AG09309 (cell line): ENCODE measurements at regions not wholly inside any gene's neighbourhood (a gene's known extent, or its start where the extent isn't known, plus 50 kb on each side); places are given as distances from the start of the nearest gene placed in this dataset.
"Not testable (repeated sequence)": the region's sequence is repeated elsewhere in the genome, so short reads cannot be mapped to it uniquely, and the experiment has no call there.

Source experiments
- DNase-seq: peaks from one replicate; pipeline ENCODE4 v3.0.0-alpha.2; 2010; ENCODE audit warnings: low read depth
- H3K4me3 ChIP-seq: 2 replicates; pipeline ENCODE4 v1.5.1; 2011; ENCODE audit warnings: mild to moderate bottlenecking, low read depth, low read length, moderate library complexity; ENCODE audit not compliant: control insufficient read depth
- TF ChIP-seq, protein P1 (sequence below): IDR thresholded peaks from 2 replicates; pipeline ENCODE4 v1.5.1; 2011; ENCODE audit warnings: mild to moderate bottlenecking, low read depth, low read length, inconsistent platforms; ENCODE audit not compliant: insufficient read depth, control insufficient read depth; ENCODE audit errors: missing control alignments

- no peak overlapping the region for H3K4me3 ChIP-seq
- DNase-seq = no peak
- TF ChIP-seq, protein P1, sequence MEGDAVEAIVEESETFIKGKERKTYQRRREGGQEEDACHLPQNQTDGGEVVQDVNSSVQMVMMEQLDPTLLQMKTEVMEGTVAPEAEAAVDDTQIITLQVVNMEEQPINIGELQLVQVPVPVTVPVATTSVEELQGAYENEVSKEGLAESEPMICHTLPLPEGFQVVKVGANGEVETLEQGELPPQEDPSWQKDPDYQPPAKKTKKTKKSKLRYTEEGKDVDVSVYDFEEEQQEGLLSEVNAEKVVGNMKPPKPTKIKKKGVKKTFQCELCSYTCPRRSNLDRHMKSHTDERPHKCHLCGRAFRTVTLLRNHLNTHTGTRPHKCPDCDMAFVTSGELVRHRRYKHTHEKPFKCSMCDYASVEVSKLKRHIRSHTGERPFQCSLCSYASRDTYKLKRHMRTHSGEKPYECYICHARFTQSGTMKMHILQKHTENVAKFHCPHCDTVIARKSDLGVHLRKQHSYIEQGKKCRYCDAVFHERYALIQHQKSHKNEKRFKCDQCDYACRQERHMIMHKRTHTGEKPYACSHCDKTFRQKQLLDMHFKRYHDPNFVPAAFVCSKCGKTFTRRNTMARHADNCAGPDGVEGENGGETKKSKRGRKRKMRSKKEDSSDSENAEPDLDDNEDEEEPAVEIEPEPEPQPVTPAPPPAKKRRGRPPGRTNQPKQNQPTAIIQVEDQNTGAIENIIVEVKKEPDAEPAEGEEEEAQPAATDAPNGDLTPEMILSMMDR = no peak
Observed at GRCh38 chr3:14031271-14031670, 93.4 kb downstream of the CHCHD4 start.

GRCh38 chr3:14029390-14029995 is 95.2 kb downstream of the CHCHD4 start:
- not testable (repeated sequence) for DNase-seq, H3K4me3 ChIP-seq

- H3K4me3 ChIP-seq, DNase-seq: not testable (repeated sequence)
Observed at GRCh38 chr3:14028122-14028521, 96.5 kb downstream of the CHCHD4 start.

DNA sequence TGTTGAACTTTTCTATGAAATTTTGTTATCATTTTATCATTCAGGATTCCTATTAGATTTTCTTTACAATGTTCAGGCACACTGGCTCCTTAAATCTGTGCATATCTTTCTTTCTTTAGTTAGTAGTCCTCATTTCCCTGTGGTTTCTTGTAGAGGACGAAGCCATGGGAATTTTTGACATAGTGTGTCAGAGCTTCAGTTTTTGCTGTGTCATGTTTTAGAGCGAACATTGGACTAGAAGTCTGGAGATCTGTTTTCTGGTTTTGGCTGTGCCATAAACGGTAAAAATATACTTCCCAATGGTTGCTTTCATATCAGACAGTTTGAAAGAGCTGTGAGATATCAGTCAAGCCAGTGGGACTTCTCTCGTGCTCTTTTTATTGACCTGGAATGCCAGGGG is 105.2 kb downstream of the CHCHD4 start:
- H3K4me3 ChIP-seq = no peak overlapping the region
- DNase-seq = no peak
- TF ChIP-seq, protein P1 = no peak

- DNase-seq = no peak
- TF ChIP-seq, protein P1 = no peak
- no peak overlapping the region for H3K4me3 ChIP-seq
Observed at GRCh38 chr3:14016900-14017475, 107.7 kb downstream of the CHCHD4 start.

DNA sequence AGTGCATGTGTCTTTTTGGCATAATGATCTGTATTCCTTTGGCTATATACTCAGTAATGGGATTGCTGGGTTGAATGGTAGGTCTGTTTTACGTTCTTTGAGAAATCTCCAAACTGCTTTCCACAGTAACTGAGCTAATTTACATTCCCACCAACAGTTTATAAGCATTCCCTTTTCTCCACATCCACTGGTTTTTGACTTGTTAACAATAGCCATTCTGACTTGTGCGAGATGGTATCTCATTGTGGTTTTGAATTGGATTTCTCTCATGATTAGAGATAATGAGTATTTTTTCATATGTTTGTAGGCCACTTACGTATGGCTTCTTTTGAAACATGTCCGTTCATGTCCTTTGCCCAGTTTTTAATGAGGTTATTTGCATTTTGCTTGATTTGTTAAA is 117.7 kb downstream of the CHCHD4 start:
- no peak overlapping the region for H3K4me3 ChIP-seq
- no peak for DNase-seq
- TF ChIP-seq, protein P1 = no peak

DNA sequence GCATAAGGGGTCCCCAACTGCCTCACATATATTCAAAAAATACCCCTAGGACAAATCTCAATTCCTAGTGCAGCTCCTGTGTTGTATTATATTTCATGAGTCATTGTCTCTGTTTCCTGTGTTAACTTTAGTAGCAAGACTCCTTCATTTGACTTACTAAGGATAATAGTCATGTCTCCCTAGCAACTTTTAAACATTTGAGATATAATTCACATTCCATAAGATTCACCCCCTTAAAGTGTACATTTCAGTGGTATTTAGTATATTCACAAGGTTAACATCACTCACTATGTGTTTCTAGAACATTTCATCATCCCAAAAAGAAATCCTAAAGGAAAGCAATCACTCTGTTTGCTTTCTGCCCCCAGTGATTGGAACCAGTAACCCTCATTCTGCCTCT is 121.3 kb upstream of the WNT7A start:
- TF ChIP-seq, protein P1 = no peak
- H3K4me3 ChIP-seq = no peak overlapping the region
- DNase-seq = no peak

DNA sequence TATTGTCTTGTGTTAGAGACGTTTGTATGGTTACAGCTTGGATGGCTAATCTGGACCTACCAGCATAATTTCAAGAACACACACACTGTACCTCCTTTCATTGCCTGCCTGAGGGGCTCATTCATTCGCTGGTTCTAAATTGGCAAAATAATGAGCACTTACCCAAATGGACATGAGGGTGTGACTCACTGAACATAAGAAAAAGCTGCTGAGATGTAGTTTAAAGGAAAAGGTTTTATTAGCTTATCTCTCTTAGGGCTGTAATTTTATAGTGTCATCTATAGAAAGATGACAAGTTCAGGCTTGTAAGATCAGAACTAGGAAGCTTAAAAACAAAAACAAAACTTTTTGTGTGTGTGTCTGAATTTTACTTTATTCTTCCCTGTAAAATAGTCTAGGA is 120.7 kb upstream of the WNT7A start:
- TF ChIP-seq, protein P1 = no peak
- H3K4me3 ChIP-seq = no peak overlapping the region
- no peak for DNase-seq
